Lower leg skin (tissue), 3 donors: ENCODE measurements at regions not wholly inside any gene's neighbourhood (a gene's known extent, or its start where the extent isn't known, plus 50 kb on each side); places are given as distances from the start of the nearest gene placed in this dataset.

Source experiments
- CTCF ChIP-seq, 3 donors: fragments of 450-650 bp; IDR thresholded peaks; one replicate each; pipeline ENCODE4 v1.5.1; 2016; ENCODE audit warnings: antibody characterized with exemption in 3 of 3, mild to moderate bottlenecking in 3 of 3, moderate library complexity in 2 of 3
- POLR2A ChIP-seq, 2 donors: fragments of 450-650 bp; IDR thresholded peaks; one replicate each; pipeline ENCODE4 v1.6.1; 2016 to 2017; ENCODE audit warnings: antibody characterized with exemption in 2 of 2, mild to moderate bottlenecking in 1 of 2, moderate library complexity in 1 of 2

GRCh38 chr16:73877150-73877549, 419.5 kb upstream of the PSMD7 start:
- TF ChIP-seq CTCF (IDR thresholded peaks at IDR 0.05) (no peak), POLR2A (IDR thresholded peaks at IDR 0.05) (no peak)
